GM20000 (cell line): ENCODE measurements at regions not wholly inside any gene's neighbourhood (a gene's known extent, or its start where the extent isn't known, plus 50 kb on each side); places are given as distances from the start of the nearest gene placed in this dataset.

ENCODE experiments used
- DNase-seq: peaks from one replicate; pipeline ENCODE4 v3.0.0; 2012; ENCODE audit warnings: low spot score
- CTCF ChIP-seq: IDR thresholded peaks from 2 replicates; pipeline ENCODE4 v1.5.1; 2012; ENCODE audit warnings: mild to moderate bottlenecking, control low read depth; ENCODE audit errors: extremely low read depth, missing control alignments

GRCh38 chr4:11687727-11688126 lies 259.0 kb upstream of the HS3ST1 start:
- no peak for DNase-seq
- TF ChIP-seq CTCF: no peak

- no peak for TF ChIP-seq CTCF
- no peak for DNase-seq
Observed at GRCh38 chr4:11685481-11685880, 256.8 kb upstream of the HS3ST1 start.

GRCh38 chr4:11675051-11675800 lies 246.5 kb upstream of the HS3ST1 start:
- DNase-seq: no peak
- TF ChIP-seq CTCF: no peak

- no peak for TF ChIP-seq CTCF
- no peak for DNase-seq
Observed at GRCh38 chr4:11670304-11670703, 241.6 kb upstream of the HS3ST1 start.

- TF ChIP-seq CTCF: no peak
Observed at GRCh38 chr4:11669156-11669555, 240.5 kb upstream of the HS3ST1 start.

GRCh38 chr4:11663114-11663513 lies 234.4 kb upstream of the HS3ST1 start:
- DNase-seq: no peak
- TF ChIP-seq CTCF: no peak

More at GRCh38 chr4:11669156-11669555, 240.5 kb upstream of the HS3ST1 start:
- no peak for DNase-seq

GRCh38 chr4:11650801-11651596 lies 222.3 kb upstream of the HS3ST1 start:
- no peak for DNase-seq

More at GRCh38 chr4:11650801-11651596, 222.3 kb upstream of the HS3ST1 start:
- no peak for TF ChIP-seq CTCF
